Endothelial cell of umbilical vein (primary cell): ENCODE measurements at regions not wholly inside any gene's neighbourhood (a gene's known extent, or its start where the extent isn't known, plus 50 kb on each side); places are given as distances from the start of the nearest gene placed in this dataset.
"Not testable (repeated sequence)": the region's sequence is repeated elsewhere in the genome, so short reads cannot be mapped to it uniquely, and the experiment has no call there.

Experiments used
- BruUV-seq: library from RNA; stranded (reverse); fragments of 400-500 nt; replicated peaks from 2 replicates; lab custom pipeline; 2021; lab: Mats Ljungman, UMichigan
- CTCF ChIA-PET: fragments of 300-600, 350-600 bp; sonication (Branson Sonifier 250); formaldehyde crosslinking; loops from one replicate; lab custom pipeline; 2021; ENCODE audit warnings: antibody characterized with exemption, inconsistent platforms; lab: Charles Lee
- POLR2A ChIA-PET: fragments of 300-600, 350-600 bp; sonication (Branson Sonifier 250); formaldehyde crosslinking; loops from one replicate; lab custom pipeline; 2021; ENCODE audit warnings: antibody characterized with exemption, inconsistent platforms; lab: Charles Lee
- DNase-seq: peaks from one replicate; pipeline ENCODE4 v3.0.0-alpha.2; 2011; ENCODE audit warnings: low read depth, low spot score
- FAIRE-seq: peaks from 2 replicates; lab custom pipeline; 2011; peaks lifted over from hg19 to GRCh38; lab: Jason Lieb, UNC
- H2AFZ ChIP-seq: 2 replicates; pipeline ENCODE4 v1.6.0; 2012; ENCODE audit warnings: low read depth, low read length, control low read depth, inconsistent platforms
- H3K27ac ChIP-seq: 2 replicates; pipeline ENCODE4 v1.5.1; 2011; ENCODE audit warnings: low read depth, mild to moderate bottlenecking, control low read depth, low read length, moderate library complexity; ENCODE audit not compliant: insufficient read depth
- H3K27me3 ChIP-seq, 2 experiments: 2 replicates each; pipeline versions ENCODE4 v1.6.0 to v1.6.1; 2011; ENCODE audit warnings: low read length in 2 of 2, mixed read lengths in 1 of 2; ENCODE audit not compliant: control insufficient read depth in 2 of 2, insufficient read depth in 2 of 2
- H3K36me3 ChIP-seq, 2 experiments: 2 replicates in 1 of 2; 3 replicates in 1 of 2; pipeline ENCODE4 v1.5.1; 2011; ENCODE audit warnings: low read length in 2 of 2, mild to moderate bottlenecking in 1 of 2, moderate library complexity in 1 of 2; ENCODE audit not compliant: control insufficient read depth in 2 of 2, insufficient read depth in 2 of 2; ENCODE audit errors: extremely low read depth in 1 of 2
- H3K4me1 ChIP-seq: 3 replicates; pipeline ENCODE4 v1.5.1; 2011; ENCODE audit warnings: mild to moderate bottlenecking, low read length; ENCODE audit not compliant: control insufficient read depth, insufficient read depth; ENCODE audit errors: extremely low read depth
- H3K4me2 ChIP-seq: 2 replicates; pipeline ENCODE4 v1.6.1; 2011; ENCODE audit warnings: low read length, control low read depth, mixed read lengths; ENCODE audit not compliant: insufficient read depth
- H3K4me3 ChIP-seq, 3 experiments: fragments of 200-600 bp in 1 of 3; sonication (generic), shearing (Covaris generic) in 1 of 3; replicated peaks in 1 of 3; 2 replicates each; pipeline ENCODE4 v1.5.1; 2011 to 2016; ENCODE audit warnings: control low read depth in 3 of 3, low read length in 3 of 3, mild to moderate bottlenecking in 2 of 3, inconsistent platforms in 1 of 3, low read depth in 1 of 3, moderate library complexity in 1 of 3; ENCODE audit not compliant: insufficient read depth in 1 of 3
- H3K79me2 ChIP-seq: 2 replicates; pipeline ENCODE4 v1.6.0; 2012; ENCODE audit warnings: low read length, inconsistent platforms; ENCODE audit not compliant: control insufficient read depth, insufficient read depth
- H3K9ac ChIP-seq: replicated peaks from 2 replicates; pipeline ENCODE3; 2011; ENCODE audit warnings: low read length, control low read depth; ENCODE audit not compliant: insufficient read depth; ENCODE audit errors: extremely low read depth
- H3K9me1 ChIP-seq: replicated peaks from 3 replicates; pipeline ENCODE4 v1.6.0; 2011; ENCODE audit warnings: mild to moderate bottlenecking, low read length; ENCODE audit not compliant: control insufficient read depth, insufficient read depth; ENCODE audit errors: extremely low read depth
- H3K9me3 ChIP-seq: replicated peaks from 2 replicates; pipeline ENCODE4 v1.5.1; 2012; ENCODE audit warnings: low read length, inconsistent platforms; ENCODE audit not compliant: control insufficient read depth, insufficient read depth
- H4K20me1 ChIP-seq: replicated peaks from 2 replicates; pipeline ENCODE3; 2011; ENCODE audit warnings: mild to moderate bottlenecking, low read length; ENCODE audit not compliant: control insufficient read depth, insufficient read depth; ENCODE audit errors: extremely low read depth
- dilution Hi-C: fragments of 300-500 bp; cut with MboI; formaldehyde crosslinking; loops from one replicate; pipeline ENCODE4 v1.15.0; 2019; ENCODE audit warnings: low sequenced_read_pairs; ENCODE audit not compliant: extremely low pct_ligation_motif_present
- intact Hi-C: fragments of 100-400 bp; cut with micrococcal nuclease; formaldehyde crosslinking; loops from one replicate; pipeline ENCODE4 v1.10.0; 2022

DNA sequence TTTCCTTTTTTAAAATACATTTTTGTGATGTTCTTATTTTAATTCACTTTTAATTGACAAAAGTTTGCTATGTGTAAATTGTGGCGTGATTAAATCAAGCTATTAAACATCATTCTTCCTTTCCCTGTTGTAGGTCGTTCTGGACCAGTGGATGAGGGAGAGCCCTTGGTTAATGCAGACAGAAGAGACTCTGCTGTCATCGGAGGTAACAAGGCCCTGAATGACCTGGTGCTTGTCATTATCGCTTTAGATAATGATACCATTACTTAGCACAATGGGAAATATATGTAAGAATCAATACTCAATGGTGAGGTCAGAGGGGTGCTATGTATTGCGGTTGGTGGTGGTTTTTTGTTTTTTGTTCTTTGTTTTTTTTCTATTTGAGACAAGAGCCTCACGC, 296.4 kb upstream of the SPATA31A3 start:
- BruUV-seq, H3K4me3 ChIP-seq, CTCF ChIA-PET, POLR2A ChIA-PET, H3K4me1 ChIP-seq, H3K9me3 ChIP-seq, H4K20me1 ChIP-seq, H3K27ac ChIP-seq, H3K4me2 ChIP-seq, H3K79me2 ChIP-seq, FAIRE-seq, dilution Hi-C loops, DNase-seq, H3K36me3 ChIP-seq, H3K9ac ChIP-seq, H3K9me1 ChIP-seq, H3K27me3 ChIP-seq, intact Hi-C loops, H2AFZ ChIP-seq: not testable (repeated sequence)

GRCh38 chr9:67288117-67288735, 295.9 kb upstream of the SPATA31A3 start:
- H3K9me1 ChIP-seq, H2AFZ ChIP-seq, H3K4me1 ChIP-seq, FAIRE-seq, intact Hi-C loops, BruUV-seq, DNase-seq, H3K79me2 ChIP-seq, H3K4me2 ChIP-seq, H3K27me3 ChIP-seq, dilution Hi-C loops, H3K27ac ChIP-seq, H3K36me3 ChIP-seq, CTCF ChIA-PET, H4K20me1 ChIP-seq, H3K9ac ChIP-seq, POLR2A ChIA-PET, H3K4me3 ChIP-seq, H3K9me3 ChIP-seq: not testable (repeated sequence)

- H3K27ac ChIP-seq, dilution Hi-C loops, H2AFZ ChIP-seq, intact Hi-C loops, BruUV-seq, H3K27me3 ChIP-seq, CTCF ChIA-PET, H3K9me1 ChIP-seq, DNase-seq, H3K4me2 ChIP-seq, FAIRE-seq, H3K79me2 ChIP-seq, H3K9me3 ChIP-seq, H3K9ac ChIP-seq, H3K4me3 ChIP-seq, H3K4me1 ChIP-seq, H3K36me3 ChIP-seq, POLR2A ChIA-PET, H4K20me1 ChIP-seq: not testable (repeated sequence)
Measured at GRCh38 chr9:67284299-67284698, 291.9 kb upstream of the SPATA31A3 start.

- H3K79me2 ChIP-seq, H3K36me3 ChIP-seq, H3K4me2 ChIP-seq, H4K20me1 ChIP-seq, DNase-seq, H2AFZ ChIP-seq, FAIRE-seq, H3K4me1 ChIP-seq, H3K9ac ChIP-seq, H3K27me3 ChIP-seq, H3K9me1 ChIP-seq, H3K27ac ChIP-seq, H3K9me3 ChIP-seq, BruUV-seq, POLR2A ChIA-PET, dilution Hi-C loops, CTCF ChIA-PET, H3K4me3 ChIP-seq, intact Hi-C loops: not testable (repeated sequence)
Measured at GRCh38 chr9:67281574-67281973, 289.2 kb upstream of the SPATA31A3 start.
